ENCODE measurements at regions not wholly inside any gene's neighbourhood (a gene's known extent, or its start where the extent isn't known, plus 50 kb on each side); places are given as distances from the start of the nearest gene placed in this dataset.

- no peak for TF ChIP-seq CTCF (IDR thresholded peaks at IDR 0.05)
- no peak for TF ChIP-seq POLR2A (IDR thresholded peaks at IDR 0.05)
Observed at GRCh38 chrX:25928316-25928715, 209.8 kb upstream of the MAGEB18 start.

All from testis (tissue), 2 donors.